ENCODE measurements at regions not wholly inside any gene's neighbourhood (a gene's known extent, or its start where the extent isn't known, plus 50 kb on each side); places are given as distances from the start of the nearest gene placed in this dataset.
"Not testable (repeated sequence)": the region's sequence is repeated elsewhere in the genome, so short reads cannot be mapped to it uniquely, and the experiment has no call there.

- peak; percentile 13 for DNase-seq (ENCODE audit: low spot score)
These were observed 753.1 kb downstream of the TBC1D22A start for GRCh38 chr22:47515384-47516125.

- no peak for DNase-seq (ENCODE audit: low spot score)
These were observed 750.2 kb downstream of the TBC1D22A start for GRCh38 chr22:47512617-47513016.

GRCh38 chr22:47504962-47505361 is 742.5 kb downstream of the TBC1D22A start:
- DNase-seq (ENCODE audit: low spot score) = no peak

GRCh38 chr22:47498969-47499495 is 736.6 kb downstream of the TBC1D22A start:
- DNase-seq (ENCODE audit: low spot score) = no peak

- no peak for DNase-seq (ENCODE audit: low spot score)
These were observed 735.2 kb downstream of the TBC1D22A start for GRCh38 chr22:47497666-47498065.

GRCh38 chr22:47495110-47495509 is 732.7 kb downstream of the TBC1D22A start:
- DNase-seq (ENCODE audit: low spot score) = no peak

GRCh38 chr22:47488131-47488530 is 725.7 kb downstream of the TBC1D22A start:
- not testable (repeated sequence) for DNase-seq (ENCODE audit: low spot score)

- peak; percentile 13 for DNase-seq (ENCODE audit: low spot score)
These were observed 724.3 kb downstream of the TBC1D22A start for GRCh38 chr22:47486569-47487312.

GRCh38 chr22:47484960-47485569 is 722.6 kb downstream of the TBC1D22A start:
- DNase-seq (ENCODE audit: low spot score) = no peak

GRCh38 chr22:47476231-47476630 is 713.8 kb downstream of the TBC1D22A start:
- no peak for DNase-seq (ENCODE audit: low spot score)

GRCh38 chr22:47474895-47475294 is 712.4 kb downstream of the TBC1D22A start:
- peak; percentile 5 for DNase-seq (ENCODE audit: low spot score)

- no peak for DNase-seq (ENCODE audit: low spot score)
These were observed 712.0 kb downstream of the TBC1D22A start for GRCh38 chr22:47474464-47474863.

- DNase-seq (ENCODE audit: low spot score) = no peak
These were observed 710.2 kb downstream of the TBC1D22A start for GRCh38 chr22:47472636-47473035.

GRCh38 chr22:47471406-47471805 is 709.0 kb downstream of the TBC1D22A start:
- no peak for DNase-seq (ENCODE audit: low spot score)

GRCh38 chr22:47465809-47466208 is 703.4 kb downstream of the TBC1D22A start:
- DNase-seq (ENCODE audit: low spot score) = no peak

- no peak for DNase-seq (ENCODE audit: low spot score)
These were observed 702.8 kb downstream of the TBC1D22A start for GRCh38 chr22:47465222-47465621.

GRCh38 chr22:47463220-47463619 is 700.8 kb downstream of the TBC1D22A start:
- DNase-seq (ENCODE audit: low spot score) = no peak

GRCh38 chr22:47460861-47461260 is 698.4 kb downstream of the TBC1D22A start:
- DNase-seq (ENCODE audit: low spot score) = no peak

- no peak for DNase-seq (ENCODE audit: low spot score)
These were observed 697.7 kb downstream of the TBC1D22A start for GRCh38 chr22:47460176-47460575.

- DNase-seq (ENCODE audit: low spot score) = no peak
These were observed 695.9 kb downstream of the TBC1D22A start for GRCh38 chr22:47458348-47458747.

GRCh38 chr22:47457509-47458300 is 695.3 kb downstream of the TBC1D22A start:
- no peak for DNase-seq (ENCODE audit: low spot score)

GRCh38 chr22:47457021-47457420 is 694.6 kb downstream of the TBC1D22A start:
- DNase-seq (ENCODE audit: low spot score) = no peak

Measured in SW480 (cell line).